Lung (tissue), 11 donors: ENCODE measurements at regions not wholly inside any gene's neighbourhood (a gene's known extent, or its start where the extent isn't known, plus 50 kb on each side); places are given as distances from the start of the nearest gene placed in this dataset.

Experiments
- ATAC-seq: fragments of 200-7000 bp; cut with Tn5 transposase; one replicate; pipeline ENCODE4 v1.9.1; 2020; ENCODE audit warnings: moderate number of reproducible peaks; ENCODE audit not compliant: insufficient read depth, low FRiP score
- DNase-seq, 3 donors: peaks; one replicate each; pipeline ENCODE4 v3.0.0-alpha.2; 2013 to 2017
- H3K27ac ChIP-seq, 2 donors: one replicate each; pipeline ENCODE4 v1.5.1; 2013; ENCODE audit warnings: mild to moderate bottlenecking in 2 of 2, moderate library complexity in 2 of 2, control low read depth in 1 of 2, inconsistent platforms in 1 of 2, low read depth in 1 of 2, low read length in 1 of 2
- H3K27me3 ChIP-seq, 3 donors: one replicate each; pipeline ENCODE4 v1.5.1; 2013; ENCODE audit warnings: low read length in 2 of 3; ENCODE audit not compliant: control insufficient read depth in 3 of 3, insufficient read depth in 3 of 3
- H3K36me3 ChIP-seq, 4 donors: one replicate each; pipeline ENCODE4 v1.5.1; 2013; ENCODE audit warnings: low read length in 4 of 4, mild to moderate bottlenecking in 1 of 4, moderate library complexity in 1 of 4; ENCODE audit not compliant: control insufficient read depth in 4 of 4, insufficient read depth in 4 of 4
- H3K4me1 ChIP-seq, 5 donors: one replicate each; pipeline ENCODE4 v1.5.1; 2013; ENCODE audit warnings: low read length in 5 of 5, mild to moderate bottlenecking in 2 of 5, moderate library complexity in 1 of 5; ENCODE audit not compliant: control insufficient read depth in 5 of 5, insufficient read depth in 5 of 5
- H3K4me3 ChIP-seq: one replicate; pipeline ENCODE4 v1.5.1; 2013; ENCODE audit warnings: mild to moderate bottlenecking, control low read depth, moderate library complexity
- H3K9ac ChIP-seq, 2 donors: one replicate each; pipeline ENCODE4 v1.5.1; 2013; ENCODE audit warnings: low read length in 2 of 2, control low read depth in 1 of 2; ENCODE audit not compliant: insufficient read depth in 1 of 2
- H3K9me3 ChIP-seq, 4 donors: one replicate each; pipeline ENCODE4 v1.5.1; 2013; ENCODE audit warnings: low read length in 3 of 4, mild to moderate bottlenecking in 1 of 4, moderate library complexity in 1 of 4; ENCODE audit not compliant: control insufficient read depth in 4 of 4, insufficient read depth in 3 of 4
- WGBS, 2 donors: extraction: QIAGEN DNeasy Blood & Tissue Kit; methylation state at CpG; one replicate each; pipeline ENCODE4 v1.1.7; 2013; 5-methylcytosine and 5-hydroxymethylcytosine counted together
- TF ChIP-seq, protein P1 (sequence below): IDR thresholded peaks from 2 replicates; pipeline ENCODE4 v1.5.1; 2012; ENCODE audit warnings: mild to moderate bottlenecking; ENCODE audit errors: control extremely low read depth, extremely low read depth
- donor health status: control.
- donor health status: control.
- donor health status: Bipolar disorder and iron deficiency.
- donor health status: healthy.
- donor health status: DM: yes; HTN: yes; CAD: no.

DNA sequence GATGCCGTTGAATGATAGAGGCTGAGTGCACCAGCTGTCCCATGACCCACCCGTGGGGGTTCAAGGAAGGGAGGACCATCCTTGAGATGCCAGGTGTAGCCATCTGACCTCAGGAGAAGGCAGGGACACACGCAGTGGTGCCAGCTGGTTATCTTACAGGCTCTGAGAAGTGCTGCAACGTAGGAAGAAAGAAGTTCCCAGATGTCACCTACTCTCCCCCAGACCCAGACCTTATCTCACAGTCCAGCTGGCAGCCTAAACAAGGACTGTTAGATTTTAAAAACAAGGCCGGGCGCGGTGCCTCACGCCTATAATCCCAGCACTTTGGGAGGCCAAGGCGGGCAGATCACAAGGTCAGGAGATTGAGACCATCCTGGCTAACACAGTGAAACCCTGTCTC lies 1307.6 kb downstream of the TBC1D22A start:
- ATAC-seq (no peak), DNase-seq (no peak)
- no peaks in the 10 kb centered on the region for H3K27me3 ChIP-seq
- no peaks in the 10 kb centered on the region for H3K4me1 ChIP-seq
- peaks cover 0 to 8% (median 2%) of the 10 kb centered on the region in 4 donors for H3K9me3 ChIP-seq
- TF ChIP-seq, protein P1, sequence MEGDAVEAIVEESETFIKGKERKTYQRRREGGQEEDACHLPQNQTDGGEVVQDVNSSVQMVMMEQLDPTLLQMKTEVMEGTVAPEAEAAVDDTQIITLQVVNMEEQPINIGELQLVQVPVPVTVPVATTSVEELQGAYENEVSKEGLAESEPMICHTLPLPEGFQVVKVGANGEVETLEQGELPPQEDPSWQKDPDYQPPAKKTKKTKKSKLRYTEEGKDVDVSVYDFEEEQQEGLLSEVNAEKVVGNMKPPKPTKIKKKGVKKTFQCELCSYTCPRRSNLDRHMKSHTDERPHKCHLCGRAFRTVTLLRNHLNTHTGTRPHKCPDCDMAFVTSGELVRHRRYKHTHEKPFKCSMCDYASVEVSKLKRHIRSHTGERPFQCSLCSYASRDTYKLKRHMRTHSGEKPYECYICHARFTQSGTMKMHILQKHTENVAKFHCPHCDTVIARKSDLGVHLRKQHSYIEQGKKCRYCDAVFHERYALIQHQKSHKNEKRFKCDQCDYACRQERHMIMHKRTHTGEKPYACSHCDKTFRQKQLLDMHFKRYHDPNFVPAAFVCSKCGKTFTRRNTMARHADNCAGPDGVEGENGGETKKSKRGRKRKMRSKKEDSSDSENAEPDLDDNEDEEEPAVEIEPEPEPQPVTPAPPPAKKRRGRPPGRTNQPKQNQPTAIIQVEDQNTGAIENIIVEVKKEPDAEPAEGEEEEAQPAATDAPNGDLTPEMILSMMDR: no peak
- WGBS, 2 donors: 90% methylated on average over 9 of the region's 9 CpGs
- no peak overlapping the region for H3K27ac ChIP-seq
- H3K9ac ChIP-seq: no peak overlapping the region
- H3K4me3 ChIP-seq: no peak overlapping the region
- H3K36me3 ChIP-seq: no peaks in the 10 kb centered on the region

DNA sequence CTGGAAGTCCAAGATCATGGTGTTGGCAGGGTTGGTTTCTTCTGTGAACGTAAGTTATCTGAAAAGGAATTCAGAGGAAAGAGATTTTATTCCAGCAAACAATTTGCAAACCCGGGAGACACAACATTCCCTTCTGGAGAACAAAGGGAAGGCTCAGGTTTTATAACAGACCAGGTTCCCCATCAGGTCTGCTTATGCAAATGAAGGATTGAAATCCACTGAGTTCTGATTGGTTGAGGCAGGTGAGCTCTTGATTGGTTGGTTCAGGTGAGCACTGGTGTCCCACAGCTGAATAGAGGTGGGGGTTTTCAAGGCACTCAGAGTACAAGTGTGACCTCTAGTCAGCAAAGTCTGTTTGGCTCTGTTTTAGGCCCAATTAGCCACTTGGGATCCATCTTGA lies 1306.8 kb downstream of the TBC1D22A start:
- Histone ChIP-seq H3K9ac (no peak overlapping the region), H3K9me3 (peaks cover 0 to 8% (median 2%) of the 10 kb centered on the region in 4 donors), H3K4me3 (no peak overlapping the region), H3K27ac (no peak overlapping the region), H3K36me3 (no peaks in the 10 kb centered on the region), H3K4me1 (no peaks in the 10 kb centered on the region), H3K27me3 (no peaks in the 10 kb centered on the region)
- no peak for DNase-seq
- 93 to 95% methylated on average over 2 of the region's 2 CpGs for WGBS, 2 donors
- TF ChIP-seq, protein P1: no peak
- no peak for ATAC-seq

DNA sequence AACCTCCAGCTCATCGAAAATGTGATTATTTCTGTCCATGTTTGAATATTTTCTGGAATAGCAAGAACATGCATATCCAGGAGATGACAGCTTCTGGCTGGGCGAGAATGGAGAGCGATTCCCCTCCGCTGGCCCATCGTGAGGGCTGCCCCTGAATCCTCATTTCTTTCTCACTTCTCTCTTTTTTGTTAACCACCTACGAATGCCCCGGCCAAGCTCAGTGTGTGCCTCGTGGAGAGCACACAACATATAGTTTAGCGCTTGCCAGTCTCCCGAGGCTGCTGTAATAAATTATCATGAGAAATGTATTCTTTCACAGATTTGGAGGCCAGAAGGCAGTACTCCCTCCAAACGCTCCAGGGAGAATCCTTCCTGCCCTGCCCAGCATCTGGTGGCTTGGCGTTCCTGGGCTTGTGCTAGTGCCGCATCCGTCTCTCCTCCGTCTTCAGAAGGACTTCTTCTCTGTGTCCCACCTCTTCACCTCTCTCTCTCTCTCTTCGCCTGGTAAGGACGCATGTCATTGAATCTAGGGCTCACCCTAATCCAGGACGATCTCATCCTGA lies 1306.0 kb downstream of the TBC1D22A start:
- H3K27me3 ChIP-seq: no peaks in the 10 kb centered on the region
- DNase-seq: no peak
- no peaks in the 10 kb centered on the region for H3K36me3 ChIP-seq
- H3K4me1 ChIP-seq: no peaks in the 10 kb centered on the region
- TF ChIP-seq, protein P1: no peak
- ATAC-seq: no peak
- H3K27ac ChIP-seq: no peak overlapping the region
- H3K9ac ChIP-seq: no peak overlapping the region
- WGBS, 2 donors: 90% methylated on average over 18 of the region's 18 CpGs
- no peak overlapping the region for H3K4me3 ChIP-seq
- H3K9me3 ChIP-seq: peaks cover 0 to 8% (median 2%) of the 10 kb centered on the region in 4 donors

DNA sequence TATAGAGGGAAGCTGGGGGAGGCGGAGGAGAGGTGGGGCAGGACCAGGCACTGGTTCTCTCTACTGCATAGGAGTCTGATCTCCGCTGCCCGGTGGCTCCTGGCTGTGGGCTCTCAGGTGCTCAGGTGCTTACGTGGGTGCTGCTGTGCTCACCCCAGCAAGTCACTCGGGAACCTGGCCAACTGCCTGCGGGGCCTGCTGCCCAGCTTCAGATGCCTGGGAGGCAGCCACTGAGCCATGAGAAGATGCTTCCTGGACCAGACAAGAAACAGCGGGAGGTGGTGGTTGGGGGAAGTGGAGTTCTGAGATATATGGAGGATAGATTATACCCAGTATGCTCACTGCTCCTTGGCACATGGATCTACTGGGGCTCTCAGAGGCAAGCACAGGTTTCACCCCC lies 1303.4 kb downstream of the TBC1D22A start:
- no peak overlapping the region for H3K9ac ChIP-seq
- H3K9me3 ChIP-seq: peaks cover 0 to 8% (median 2%) of the 10 kb centered on the region in 4 donors
- ATAC-seq (no peak), DNase-seq (no peak)
- no peak overlapping the region for H3K4me3 ChIP-seq
- H3K27me3 ChIP-seq: no peaks in the 10 kb centered on the region
- no peaks in the 10 kb centered on the region for H3K36me3 ChIP-seq
- H3K4me1 ChIP-seq: no peaks in the 10 kb centered on the region
- no peak overlapping the region for H3K27ac ChIP-seq
- 87 to 88% methylated on average over 7 of the region's 7 CpGs for WGBS, 2 donors
- TF ChIP-seq, protein P1: no peak
